GM20000 (cell line): ENCODE measurements at regions not wholly inside any gene's neighbourhood (a gene's known extent, or its start where the extent isn't known, plus 50 kb on each side); places are given as distances from the start of the nearest gene placed in this dataset.

ENCODE experiments used
- DNase-seq: peaks from one replicate; pipeline ENCODE4 v3.0.0; 2012; ENCODE audit warnings: low spot score
- TF ChIP-seq, protein P1 (sequence below): IDR thresholded peaks from 2 replicates; pipeline ENCODE4 v1.5.1; 2012; ENCODE audit warnings: mild to moderate bottlenecking, control low read depth; ENCODE audit errors: extremely low read depth, missing control alignments

DNA sequence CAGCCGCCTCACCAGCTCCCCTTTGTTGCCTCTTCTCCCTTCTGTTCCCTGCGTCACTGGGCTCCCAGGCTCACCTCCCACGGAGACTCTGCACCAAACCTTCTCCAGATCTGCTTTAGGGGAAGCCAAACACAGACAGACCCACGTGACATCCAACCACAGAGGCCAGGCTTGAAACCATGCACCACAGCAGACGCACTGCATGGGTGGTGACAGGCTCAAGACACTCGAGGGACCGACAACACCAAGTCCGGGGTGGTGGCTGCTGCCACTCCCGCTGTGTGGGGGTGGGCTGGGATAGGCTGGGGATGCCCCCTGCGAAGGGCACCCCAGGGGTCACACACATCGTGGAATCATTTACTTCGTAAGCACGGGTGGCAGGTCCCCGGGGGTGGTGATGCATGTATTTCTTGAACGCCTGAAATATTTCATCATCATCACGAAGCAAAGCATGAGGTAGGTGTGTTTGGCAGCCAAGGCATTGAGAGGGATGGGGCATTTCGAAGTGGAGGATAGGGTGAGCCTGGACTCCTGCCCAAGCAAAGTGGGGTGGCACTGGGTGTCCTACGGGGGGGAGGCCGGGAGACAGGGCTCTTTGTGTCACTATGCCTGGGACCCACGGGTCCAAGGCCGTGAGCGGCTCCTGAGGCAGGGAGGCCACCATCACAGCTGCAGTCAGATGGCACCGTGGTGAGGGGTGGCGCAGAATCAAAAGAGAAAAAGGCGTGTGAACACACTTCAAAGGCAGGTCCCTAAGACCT, 66.8 kb upstream of the RFLNA start:
- TF ChIP-seq, protein P1, sequence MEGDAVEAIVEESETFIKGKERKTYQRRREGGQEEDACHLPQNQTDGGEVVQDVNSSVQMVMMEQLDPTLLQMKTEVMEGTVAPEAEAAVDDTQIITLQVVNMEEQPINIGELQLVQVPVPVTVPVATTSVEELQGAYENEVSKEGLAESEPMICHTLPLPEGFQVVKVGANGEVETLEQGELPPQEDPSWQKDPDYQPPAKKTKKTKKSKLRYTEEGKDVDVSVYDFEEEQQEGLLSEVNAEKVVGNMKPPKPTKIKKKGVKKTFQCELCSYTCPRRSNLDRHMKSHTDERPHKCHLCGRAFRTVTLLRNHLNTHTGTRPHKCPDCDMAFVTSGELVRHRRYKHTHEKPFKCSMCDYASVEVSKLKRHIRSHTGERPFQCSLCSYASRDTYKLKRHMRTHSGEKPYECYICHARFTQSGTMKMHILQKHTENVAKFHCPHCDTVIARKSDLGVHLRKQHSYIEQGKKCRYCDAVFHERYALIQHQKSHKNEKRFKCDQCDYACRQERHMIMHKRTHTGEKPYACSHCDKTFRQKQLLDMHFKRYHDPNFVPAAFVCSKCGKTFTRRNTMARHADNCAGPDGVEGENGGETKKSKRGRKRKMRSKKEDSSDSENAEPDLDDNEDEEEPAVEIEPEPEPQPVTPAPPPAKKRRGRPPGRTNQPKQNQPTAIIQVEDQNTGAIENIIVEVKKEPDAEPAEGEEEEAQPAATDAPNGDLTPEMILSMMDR, result no peak
- DNase-seq, result no peak

DNA sequence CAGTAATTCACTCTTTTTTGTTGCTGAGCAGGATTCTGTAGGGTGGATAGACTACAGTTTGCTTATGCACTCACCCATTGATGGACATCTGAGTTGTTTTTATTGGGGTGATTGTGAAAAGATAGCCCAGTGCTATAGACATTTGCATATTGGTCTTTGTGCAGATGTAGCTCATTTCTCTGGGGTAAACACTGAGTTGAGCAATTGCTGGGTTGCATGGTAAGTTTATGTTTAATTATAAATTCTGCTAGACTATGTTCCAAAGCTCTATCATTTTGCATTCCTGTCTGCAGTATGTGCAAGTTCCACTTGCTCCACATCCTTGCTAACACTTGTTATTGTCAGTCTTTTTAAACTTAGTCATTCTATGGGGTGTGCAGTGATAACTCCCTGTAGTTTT, 65.4 kb upstream of the RFLNA start:
- TF ChIP-seq, protein P1, result no peak
- DNase-seq, result no peak

DNA sequence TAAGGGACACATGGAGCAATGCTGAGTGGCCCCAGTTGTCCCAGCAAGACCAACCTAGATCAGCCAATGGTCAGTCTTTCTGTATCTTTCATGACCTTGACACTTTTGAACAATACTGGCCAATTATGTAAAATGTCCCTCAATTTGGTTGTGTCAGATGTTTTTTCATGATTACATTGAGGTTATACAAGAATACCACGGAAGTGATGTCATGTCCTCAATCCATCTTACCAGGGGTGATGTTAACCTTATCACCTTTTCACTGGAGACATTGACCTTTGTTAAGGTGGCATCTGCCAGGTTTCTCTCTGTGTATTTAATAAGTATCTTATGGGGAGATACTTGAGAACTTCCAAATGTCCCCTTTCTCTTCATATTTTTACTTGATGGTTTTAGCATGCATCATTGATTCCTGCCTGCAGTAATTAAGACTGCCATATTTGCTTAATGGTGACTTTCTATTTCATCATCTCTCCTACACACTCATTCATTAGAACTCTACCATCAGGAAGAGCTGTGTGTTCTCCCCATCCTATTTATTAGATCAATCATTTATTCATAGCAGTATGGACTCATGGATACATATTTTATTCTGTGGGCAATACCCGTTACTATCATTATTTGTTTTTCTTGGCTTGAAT, 64.7 kb upstream of the RFLNA start:
- TF ChIP-seq, protein P1, result no peak
- DNase-seq, result no peak

DNA sequence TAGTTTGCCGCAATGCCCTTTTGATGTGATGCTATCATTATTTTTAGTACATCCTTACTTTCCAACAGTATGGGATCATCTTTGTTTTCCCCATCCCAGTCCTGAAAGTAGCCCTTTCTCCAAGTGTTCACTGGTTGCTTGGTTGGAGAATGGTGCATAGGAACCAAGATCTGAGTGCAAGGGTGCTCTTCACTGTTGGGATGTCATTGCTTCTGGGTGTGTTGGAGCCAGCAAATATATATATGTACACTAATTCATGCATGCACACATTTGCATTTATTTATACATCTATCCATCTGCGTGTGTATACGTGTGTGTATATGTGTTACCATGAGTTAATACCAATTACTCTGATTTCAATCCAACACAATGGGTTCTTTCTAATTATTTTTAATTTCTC, 64.1 kb upstream of the RFLNA start:
- DNase-seq, result no peak

DNA sequence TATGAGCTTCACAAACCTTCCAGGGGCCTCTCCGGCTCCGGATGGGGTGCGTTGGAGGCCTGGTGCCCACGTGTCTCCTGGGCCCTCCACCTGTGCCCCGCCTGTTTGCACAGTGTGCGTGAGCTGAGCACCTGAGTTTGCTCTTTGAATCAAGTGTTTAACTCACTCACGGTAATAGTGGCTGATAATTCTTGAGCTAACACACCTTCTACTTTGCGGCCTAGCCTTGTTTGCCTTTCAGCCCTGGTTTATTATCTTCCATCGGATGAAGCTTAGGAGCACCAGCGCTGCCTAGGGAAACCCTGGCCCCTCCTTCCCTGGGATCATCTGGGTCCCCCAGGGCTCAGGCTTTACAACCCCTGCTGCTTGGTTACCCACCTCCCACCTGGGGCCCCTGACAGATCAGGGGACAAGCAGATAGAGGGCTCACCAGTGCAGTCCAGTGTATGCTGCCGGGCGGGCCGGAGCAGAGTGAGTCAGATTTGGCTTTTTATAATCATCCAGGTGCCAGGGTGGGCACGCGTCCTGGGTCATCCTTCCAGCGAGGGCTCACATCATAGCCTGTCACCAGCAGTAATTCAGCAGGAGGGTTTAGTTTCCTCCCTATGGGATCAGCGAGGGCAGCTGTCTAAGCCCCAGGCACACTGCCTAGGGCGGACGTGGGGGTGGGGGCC, 62.8 kb upstream of the RFLNA start:
- no peak for DNase-seq
- TF ChIP-seq, protein P1, result no peak

More for the DNA sequence above, 64.1 kb upstream of the RFLNA start:
- TF ChIP-seq, protein P1, result no peak

DNA sequence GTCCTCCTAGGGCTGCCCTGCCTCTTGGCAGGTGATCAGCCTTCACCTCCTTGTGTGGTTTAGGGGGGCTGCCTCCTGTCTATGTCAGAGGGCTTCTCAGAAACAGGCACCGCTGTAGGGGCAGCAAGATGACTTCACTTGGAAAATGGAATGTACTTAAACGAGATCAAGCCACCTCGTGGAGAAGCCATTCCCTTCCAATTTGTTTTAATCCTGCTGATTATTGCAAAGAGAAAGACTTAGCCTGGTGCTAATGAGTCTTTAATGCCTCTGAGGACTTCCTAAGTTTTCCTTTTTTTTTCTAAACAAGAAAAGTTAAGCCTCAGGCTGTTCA, 62.3 kb upstream of the RFLNA start:
- no peak for DNase-seq
- TF ChIP-seq, protein P1, result no peak
